Naive thymus-derived CD8-positive, alpha-beta T cell (primary cell): ENCODE measurements at regions not wholly inside any gene's neighbourhood (a gene's known extent, or its start where the extent isn't known, plus 50 kb on each side); places are given as distances from the start of the nearest gene placed in this dataset.
"Not testable (repeated sequence)": the region's sequence is repeated elsewhere in the genome, so short reads cannot be mapped to it uniquely, and the experiment has no call there.

Source experiments
- ATAC-seq, 2 donors: fragments of 150-1000 bp; cut with Tn5 transposase in 1 of 2; sonication (Bioruptor Pico), chemical (Tn5 transposase) in 1 of 2; 1 replicate in 1 of 2; 2 replicates in 1 of 2; pipeline ENCODE4 v1.10.0; 2021; ENCODE audit warnings: mild to moderate bottlenecking in 2 of 2, moderate library complexity in 2 of 2
- POLR2A ChIA-PET: fragments of 350-600 bp; sonication (Branson Sonifier 250); formaldehyde crosslinking; loops from one replicate; lab custom pipeline; 2021; ENCODE audit warnings: antibody characterized with exemption; lab: Charles Lee
- DNase-seq, 10 donors: peaks; one replicate each; pipeline versions ENCODE4 v3.0.0 to v3.0.0-alpha.2; 2020 to 2022
- H3K27ac Mint-ChIP-seq, 10 donors: one replicate each; pipeline ENCODE4 v1.8.0; 2020 to 2022; ENCODE audit warnings: mild to moderate bottlenecking in 10 of 10, mixed read lengths in 10 of 10, moderate library complexity in 4 of 10, inconsistent platforms in 1 of 10
- H3K27me3 Mint-ChIP-seq, 5 donors: one replicate each; pipeline ENCODE4 v1.8.0; 2021 to 2022; ENCODE audit warnings: mixed read lengths in 5 of 5
- H3K36me3 Mint-ChIP-seq, 3 donors: one replicate each; pipeline ENCODE4 v1.8.0; 2020 to 2022; ENCODE audit warnings: mixed read lengths in 3 of 3, mild to moderate bottlenecking in 2 of 3, inconsistent platforms in 1 of 3
- H3K4me1 Mint-ChIP-seq, 4 donors: one replicate each; pipeline ENCODE4 v1.8.0; 2021 to 2022; ENCODE audit warnings: mixed read lengths in 4 of 4
- H3K4me3 Mint-ChIP-seq, 10 donors: one replicate each; pipeline ENCODE4 v1.8.0; 2020 to 2022; ENCODE audit warnings: mild to moderate bottlenecking in 10 of 10, mixed read lengths in 10 of 10, moderate library complexity in 6 of 10, inconsistent platforms in 1 of 10
- H3K9me3 Mint-ChIP-seq, 9 donors: one replicate each; pipeline ENCODE4 v1.8.0; 2020 to 2022; ENCODE audit warnings: mixed read lengths in 9 of 9, mild to moderate bottlenecking in 3 of 9, inconsistent platforms in 1 of 9, moderate library complexity in 1 of 9

- no peak overlapping the region for H3K4me3 Mint-ChIP-seq
- H3K9me3 Mint-ChIP-seq, result peaks cover 0 to 21% (median 7%) of the 10 kb centered on the region in 9 donors
- H3K27me3 Mint-ChIP-seq, result no peaks in the 10 kb centered on the region
- H3K4me1 Mint-ChIP-seq, result peaks cover 0 to 2% (median 0%) of the 10 kb centered on the region in 4 donors
- ATAC-seq (no peak), DNase-seq (no peak)
- H3K27ac Mint-ChIP-seq, result no peak overlapping the region
- POLR2A ChIA-PET, result no interaction called here
- H3K36me3 Mint-ChIP-seq, result no peaks in the 10 kb centered on the region
These were observed 1256.1 kb upstream of the CNTN5 start for GRCh38 chr11:97764605-97765004.

GRCh38 chr11:97770570-97770969 lies 1250.2 kb upstream of the CNTN5 start:
- no peaks in the 10 kb centered on the region for H3K4me1 Mint-ChIP-seq
- no peaks in the 10 kb centered on the region for H3K27me3 Mint-ChIP-seq
- DNase-seq, result no peak
- H3K36me3 Mint-ChIP-seq, result no peaks in the 10 kb centered on the region
- peaks cover 0 to 23% (median 6%) of the 10 kb centered on the region in 9 donors for H3K9me3 Mint-ChIP-seq
- no peak overlapping the region for H3K27ac Mint-ChIP-seq
- no peak overlapping the region for H3K4me3 Mint-ChIP-seq
- no peak for ATAC-seq
- POLR2A ChIA-PET, result no interaction called here

- DNase-seq (no peak), ATAC-seq (no peak)
- Mint-ChIP-seq H3K27me3 (peaks cover 0 to 1% (median 0%) of the 10 kb centered on the region in 5 donors), H3K9me3 (peaks cover 0 to 23% (median 7%) of the 10 kb centered on the region in 9 donors), H3K27ac (no peak overlapping the region), H3K4me3 (no peak overlapping the region), H3K4me1 (no peaks in the 10 kb centered on the region), H3K36me3 (no peaks in the 10 kb centered on the region)
- POLR2A ChIA-PET, result no interaction called here
These were observed 1248.0 kb upstream of the CNTN5 start for GRCh38 chr11:97772705-97773104.

- ATAC-seq, H3K4me1 Mint-ChIP-seq, H3K27ac Mint-ChIP-seq, H3K27me3 Mint-ChIP-seq, POLR2A ChIA-PET, DNase-seq, H3K4me3 Mint-ChIP-seq: not testable (repeated sequence)
- Mint-ChIP-seq H3K36me3 (peaks cover 0 to 16% (median 0%) of the 10 kb centered on the region in 3 donors), H3K9me3 (peaks cover 7 to 60% (median 28%) of the 10 kb centered on the region in 9 donors)
These were observed 1236.4 kb upstream of the CNTN5 start for GRCh38 chr11:97784388-97784787.

- DNase-seq (no peak), ATAC-seq (no peak)
- peaks cover 9 to 57% (median 34%) of the 10 kb centered on the region in 9 donors for H3K9me3 Mint-ChIP-seq
- no peak overlapping the region for H3K4me3 Mint-ChIP-seq
- H3K27ac Mint-ChIP-seq, result no peak overlapping the region
- POLR2A ChIA-PET, result no interaction called here
- H3K4me1 Mint-ChIP-seq, result no peaks in the 10 kb centered on the region
- H3K36me3 Mint-ChIP-seq, result peaks cover 0 to 16% (median 0%) of the 10 kb centered on the region in 3 donors
- no peaks in the 10 kb centered on the region for H3K27me3 Mint-ChIP-seq
These were observed 1233.8 kb upstream of the CNTN5 start for GRCh38 chr11:97786961-97787360.

- ATAC-seq, result no peak
- POLR2A ChIA-PET, result no interaction called here
- peaks cover 0 to 26% (median 11%) of the 10 kb centered on the region in 9 donors for H3K9me3 Mint-ChIP-seq
- H3K27me3 Mint-ChIP-seq, result no peaks in the 10 kb centered on the region
- H3K27ac Mint-ChIP-seq, result no peak overlapping the region
- H3K4me3 Mint-ChIP-seq, result no peak overlapping the region
- H3K36me3 Mint-ChIP-seq, result no peaks in the 10 kb centered on the region
- no peaks in the 10 kb centered on the region for H3K4me1 Mint-ChIP-seq
- no peak for DNase-seq
These were observed 1225.9 kb upstream of the CNTN5 start for GRCh38 chr11:97794876-97795275.

- Mint-ChIP-seq H3K4me3 (no peak overlapping the region), H3K27me3 (no peaks in the 10 kb centered on the region), H3K9me3 (peaks cover 0 to 14% (median 3%) of the 10 kb centered on the region in 9 donors), H3K36me3 (no peaks in the 10 kb centered on the region), H3K4me1 (no peaks in the 10 kb centered on the region), H3K27ac (no peak overlapping the region)
- no peak for DNase-seq
- no peak for ATAC-seq
- POLR2A ChIA-PET, result no interaction called here
These were observed 1219.9 kb upstream of the CNTN5 start for GRCh38 chr11:97800891-97801290.

DNA sequence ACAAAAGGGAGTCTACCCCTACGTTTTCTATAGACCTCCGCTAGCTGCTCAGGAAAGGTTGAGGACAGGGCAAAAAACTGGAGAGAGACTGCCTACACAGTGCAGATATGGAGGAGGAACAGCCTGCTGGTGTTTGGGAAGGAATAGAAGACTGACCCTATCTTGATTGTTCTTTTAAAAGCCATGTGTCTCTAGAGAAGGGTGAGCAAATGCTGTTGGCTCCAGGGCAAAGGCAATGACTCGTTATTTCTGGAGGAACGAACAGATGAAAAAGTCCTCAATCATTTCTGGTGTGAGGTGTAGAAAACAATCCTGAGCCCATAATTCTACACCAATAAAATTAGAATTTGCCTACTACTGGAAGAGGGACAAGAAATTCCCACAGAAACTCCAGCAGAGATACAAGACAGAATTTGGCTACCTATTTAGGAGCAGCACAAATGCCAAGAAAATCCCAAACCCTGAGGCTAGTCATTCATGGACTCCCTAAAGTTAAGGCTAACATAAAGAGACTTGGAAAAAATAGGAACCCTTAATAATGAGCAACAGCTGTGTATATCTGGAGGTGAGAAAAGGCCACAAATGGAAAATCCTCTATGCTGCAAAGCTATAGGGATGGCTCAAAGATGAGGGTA lies 1206.3 kb upstream of the CNTN5 start:
- Mint-ChIP-seq H3K9me3 (peaks cover 0 to 31% (median 12%) of the 10 kb centered on the region in 9 donors), H3K27me3 (no peaks in the 10 kb centered on the region), H3K27ac (no peak overlapping the region), H3K4me3 (no peak overlapping the region), H3K36me3 (no peaks in the 10 kb centered on the region), H3K4me1 (no peaks in the 10 kb centered on the region)
- DNase-seq (no peak), ATAC-seq (no peak)
- POLR2A ChIA-PET, result no interaction called here

GRCh38 chr11:97815667-97816066 lies 1205.1 kb upstream of the CNTN5 start:
- ATAC-seq, result no peak
- H3K4me1 Mint-ChIP-seq, result no peaks in the 10 kb centered on the region
- POLR2A ChIA-PET, result no interaction called here
- H3K27ac Mint-ChIP-seq, result no peak overlapping the region
- DNase-seq, result no peak
- H3K27me3 Mint-ChIP-seq, result no peaks in the 10 kb centered on the region
- H3K4me3 Mint-ChIP-seq, result no peak overlapping the region
- H3K9me3 Mint-ChIP-seq, result peaks cover 0 to 32% (median 10%) of the 10 kb centered on the region in 9 donors
- no peaks in the 10 kb centered on the region for H3K36me3 Mint-ChIP-seq

DNA sequence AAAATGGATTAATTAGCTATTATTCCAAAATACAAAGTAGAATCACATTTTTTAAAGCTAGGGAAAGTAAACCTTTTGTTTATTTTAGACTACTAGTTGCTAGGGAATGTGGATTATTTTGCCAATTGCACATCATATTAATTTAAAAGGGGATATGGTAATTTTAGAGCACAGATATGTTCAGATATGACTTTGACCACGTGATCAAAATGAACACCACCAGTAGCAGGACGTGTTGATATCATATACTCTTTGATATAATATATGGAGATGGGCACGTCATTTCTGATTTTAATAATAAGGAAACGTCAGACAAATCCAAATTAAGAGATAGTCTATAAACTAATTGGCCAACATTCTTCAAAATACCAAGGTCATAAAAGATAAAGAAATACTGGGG lies 1188.3 kb upstream of the CNTN5 start:
- DNase-seq (no peak), ATAC-seq (no peak)
- Mint-ChIP-seq H3K27ac (no peak overlapping the region), H3K27me3 (no peaks in the 10 kb centered on the region), H3K36me3 (no peaks in the 10 kb centered on the region), H3K4me1 (no peaks in the 10 kb centered on the region), H3K4me3 (no peak overlapping the region), H3K9me3 (peaks cover 0 to 18% (median 4%) of the 10 kb centered on the region in 9 donors)
- POLR2A ChIA-PET, result no interaction called here

DNA sequence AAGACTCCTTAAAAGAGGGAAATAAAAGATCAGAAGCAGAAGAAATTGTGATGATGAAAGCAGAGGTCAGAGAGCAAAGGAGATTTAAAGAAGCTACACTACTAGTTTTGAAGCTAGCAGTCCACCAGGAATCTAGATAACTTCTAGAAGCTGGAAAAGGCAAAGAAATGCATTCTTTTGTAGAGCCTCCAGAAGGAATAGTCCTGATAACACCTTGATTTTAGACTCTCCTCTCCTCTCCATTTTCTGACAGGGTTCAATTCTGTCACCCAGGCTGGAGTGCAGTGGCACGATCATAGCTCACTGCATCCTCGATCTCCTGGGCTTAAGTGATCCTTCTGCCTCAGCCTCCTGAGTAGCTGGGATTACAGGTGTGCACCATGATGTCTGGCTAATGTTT lies 1187.3 kb upstream of the CNTN5 start:
- Mint-ChIP-seq H3K9me3 (peaks cover 0 to 22% (median 2%) of the 10 kb centered on the region in 9 donors), H3K4me3 (no peak overlapping the region), H3K27me3 (no peaks in the 10 kb centered on the region), H3K4me1 (no peaks in the 10 kb centered on the region), H3K36me3 (no peaks in the 10 kb centered on the region), H3K27ac (no peak overlapping the region)
- DNase-seq (no peak), ATAC-seq (no peak)
- POLR2A ChIA-PET, result no interaction called here

DNA sequence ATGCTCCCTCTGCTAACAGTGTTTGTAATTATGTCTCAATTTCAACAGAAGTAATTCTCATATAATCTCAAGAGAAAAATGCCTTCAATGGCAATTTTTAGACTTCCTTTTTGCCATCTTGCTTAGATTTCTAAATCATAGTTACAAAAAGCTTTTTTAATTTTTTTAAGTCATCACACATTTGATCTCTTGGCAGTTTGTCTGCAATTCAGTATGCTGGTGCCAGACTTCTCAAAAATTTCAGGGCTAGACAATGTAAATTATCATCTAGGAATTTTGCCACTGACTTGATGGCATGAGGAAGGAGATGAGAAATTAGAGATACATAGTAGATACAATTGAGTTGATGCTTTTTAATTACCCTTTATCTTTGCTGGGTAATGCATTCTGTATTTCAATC lies 1176.7 kb upstream of the CNTN5 start:
- H3K9me3 Mint-ChIP-seq, result peaks cover 0 to 20% (median 9%) of the 10 kb centered on the region in 9 donors
- no peaks in the 10 kb centered on the region for H3K27me3 Mint-ChIP-seq

DNA sequence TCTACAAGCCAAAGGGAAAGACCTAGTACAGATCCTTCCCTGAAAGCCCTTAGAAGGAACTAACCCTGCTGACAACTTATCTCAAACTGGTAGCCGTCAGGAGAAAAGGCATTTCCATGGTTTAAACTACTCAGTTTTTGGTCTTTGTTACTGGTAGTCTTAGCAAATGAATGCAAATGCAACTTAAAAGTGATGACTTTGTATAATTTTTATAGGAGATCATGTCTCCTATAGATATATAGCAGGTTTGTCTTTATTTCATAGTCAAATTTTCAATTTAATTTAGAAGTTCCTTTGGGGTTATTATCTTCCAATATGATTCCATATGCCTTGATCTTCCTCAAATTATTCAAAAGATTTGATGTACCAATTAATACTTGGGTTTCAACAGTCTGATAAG lies 1173.0 kb upstream of the CNTN5 start:
- ATAC-seq (no peak), DNase-seq (no peak)
- Mint-ChIP-seq H3K27ac (no peak overlapping the region), H3K4me3 (no peak overlapping the region), H3K36me3 (no peaks in the 10 kb centered on the region), H3K9me3 (peaks cover 0 to 20% (median 8%) of the 10 kb centered on the region in 9 donors), H3K27me3 (no peaks in the 10 kb centered on the region), H3K4me1 (no peaks in the 10 kb centered on the region)
- POLR2A ChIA-PET, result no interaction called here

More for the DNA sequence above, 1176.7 kb upstream of the CNTN5 start:
- H3K4me1 Mint-ChIP-seq, result no peaks in the 10 kb centered on the region
- no peak for DNase-seq
- no peak for ATAC-seq
- H3K36me3 Mint-ChIP-seq, result no peaks in the 10 kb centered on the region
- H3K27ac Mint-ChIP-seq, result no peak overlapping the region
- no peak overlapping the region for H3K4me3 Mint-ChIP-seq
- POLR2A ChIA-PET, result no interaction called here

GRCh38 chr11:97850701-97851100 lies 1170.0 kb upstream of the CNTN5 start:
- no peak overlapping the region for H3K27ac Mint-ChIP-seq
- H3K4me1 Mint-ChIP-seq, result no peaks in the 10 kb centered on the region
- POLR2A ChIA-PET, result no interaction called here
- ATAC-seq (no peak), DNase-seq (no peak)
- no peaks in the 10 kb centered on the region for H3K27me3 Mint-ChIP-seq
- H3K4me3 Mint-ChIP-seq, result no peak overlapping the region
- no peaks in the 10 kb centered on the region for H3K36me3 Mint-ChIP-seq
- H3K9me3 Mint-ChIP-seq, result peaks cover 0 to 20% (median 6%) of the 10 kb centered on the region in 9 donors
